Suprapubic skin (tissue), 4 donors: ENCODE measurements at regions not wholly inside any gene's neighbourhood (a gene's known extent, or its start where the extent isn't known, plus 50 kb on each side); places are given as distances from the start of the nearest gene placed in this dataset.

Experiments used
- DNase-seq, 2 donors: peaks; one replicate each; pipeline ENCODE4 v3.0.0-alpha.2; 2019; ENCODE audit warnings: low spot score in 2 of 2
- H3K27ac ChIP-seq: fragments of 200-600 bp; sonication (generic); one replicate; pipeline ENCODE4 v1.5.1; 2019
- H3K27me3 ChIP-seq: fragments of 200-600 bp; sonication (generic); one replicate; pipeline ENCODE4 v1.5.1; 2019
- H3K36me3 ChIP-seq: fragments of 200-600 bp; sonication (generic); one replicate; pipeline ENCODE4 v1.5.1; 2019
- H3K4me1 ChIP-seq: fragments of 200-600 bp; sonication (generic); one replicate; pipeline ENCODE4 v1.5.1; 2019
- H3K4me3 ChIP-seq: fragments of 200-600 bp; sonication (generic); one replicate; pipeline ENCODE4 v1.5.1; 2019; ENCODE audit warnings: mild to moderate bottlenecking
- H3K9me3 ChIP-seq: fragments of 200-600 bp; sonication (generic); one replicate; pipeline ENCODE4 v1.5.1; 2019
- CTCF ChIP-seq, 2 donors: fragments of 200-600 bp in 1 of 2; fragments of 450-650 bp in 1 of 2; sonication (generic) in 1 of 2; IDR thresholded peaks; one replicate each; pipeline ENCODE4 v1.5.1; 2016 to 2019; ENCODE audit warnings: antibody characterized with exemption in 2 of 2, mild to moderate bottlenecking in 1 of 2, moderate library complexity in 1 of 2
- EP300 ChIP-seq: sonication (generic); formaldehyde crosslinking; IDR thresholded peaks from one replicate; pipeline ENCODE4 v1.6.1; 2017; ENCODE audit warnings: antibody characterized with exemption
- POLR2A ChIP-seq, 2 donors: fragments of 450-650 bp; IDR thresholded peaks; one replicate each; pipeline ENCODE4 v1.6.1; 2017; ENCODE audit warnings: antibody characterized with exemption in 2 of 2, mild to moderate bottlenecking in 2 of 2, moderate library complexity in 2 of 2
- POLR2AphosphoS5 ChIP-seq, 3 donors: sonication (generic); formaldehyde crosslinking; IDR thresholded peaks; one replicate each; pipeline ENCODE4 v1.6.1; 2017; ENCODE audit warnings: antibody characterized with exemption in 3 of 3
- WGBS: methylation state at CpG from one replicate; pipeline ENCODE4 v1.1.5; 2018; 5-methylcytosine and 5-hydroxymethylcytosine counted together

GRCh38 chr11:91866642-91867041, 358.0 kb upstream of the FAT3 start:
- Histone ChIP-seq H3K4me1 (no peaks in the 10 kb centered on the region), H3K36me3 (no peaks in the 10 kb centered on the region), H3K9me3 (no peaks in the 10 kb centered on the region), H3K4me3 (no peak overlapping the region), H3K27ac (no peak overlapping the region), H3K27me3 (no peaks in the 10 kb centered on the region)
- TF ChIP-seq EP300, result no peak
- TF ChIP-seq POLR2AphosphoS5 (IDR thresholded peaks at IDR 0.05), result no peak
- TF ChIP-seq POLR2A (IDR thresholded peaks at IDR 0.05), result no peak
- TF ChIP-seq CTCF (IDR thresholded peaks at IDR 0.05), result no peak
- DNase-seq, result no peak
- WGBS, result 84% methylated on average over 3 of the region's 3 CpGs

- Histone ChIP-seq H3K4me1 (no peaks in the 10 kb centered on the region), H3K36me3 (no peaks in the 10 kb centered on the region), H3K4me3 (no peak overlapping the region), H3K27ac (no peak overlapping the region), H3K27me3 (no peaks in the 10 kb centered on the region), H3K9me3 (no peaks in the 10 kb centered on the region)
- 21% methylated on average over 3 of the region's 3 CpGs for WGBS
- TF ChIP-seq POLR2AphosphoS5 (IDR thresholded peaks at IDR 0.05) (no peak), CTCF (IDR thresholded peaks at IDR 0.05) (no peak), POLR2A (IDR thresholded peaks at IDR 0.05) (no peak), EP300 (no peak)
- no peak for DNase-seq
These were observed 364.0 kb upstream of the FAT3 start for GRCh38 chr11:91860661-91861060.

- no peak for DNase-seq
- Histone ChIP-seq H3K4me1 (no peaks in the 10 kb centered on the region), H3K27me3 (no peaks in the 10 kb centered on the region), H3K4me3 (no peak overlapping the region), H3K9me3 (no peaks in the 10 kb centered on the region), H3K27ac (no peak overlapping the region), H3K36me3 (no peaks in the 10 kb centered on the region)
- 40% methylated on average over 1 of the region's 1 CpG for WGBS
- no peak for TF ChIP-seq CTCF (IDR thresholded peaks at IDR 0.05)
These were observed 365.0 kb upstream of the FAT3 start for GRCh38 chr11:91859666-91860065.

- H3K27ac ChIP-seq, result no peak overlapping the region
- no peaks in the 10 kb centered on the region for H3K27me3 ChIP-seq
- no peak for TF ChIP-seq POLR2A (IDR thresholded peaks at IDR 0.05)
- no peak for TF ChIP-seq POLR2AphosphoS5 (IDR thresholded peaks at IDR 0.05)
- no peak for TF ChIP-seq EP300
- no peak for TF ChIP-seq CTCF (IDR thresholded peaks at IDR 0.05)
- DNase-seq, result no peak
- H3K4me3 ChIP-seq, result no peak overlapping the region
- no peaks in the 10 kb centered on the region for H3K9me3 ChIP-seq
- no peaks in the 10 kb centered on the region for H3K36me3 ChIP-seq
- 31% methylated on average over 1 of the region's 1 CpG for WGBS
- no peaks in the 10 kb centered on the region for H3K4me1 ChIP-seq
These were observed 367.4 kb upstream of the FAT3 start for GRCh38 chr11:91857179-91857578.

GRCh38 chr11:91854780-91855179, 369.8 kb upstream of the FAT3 start:
- WGBS, result 71% methylated on average over 1 of the region's 1 CpG
- no peaks in the 10 kb centered on the region for H3K27me3 ChIP-seq
- TF ChIP-seq POLR2AphosphoS5 (IDR thresholded peaks at IDR 0.05) (no peak), CTCF (IDR thresholded peaks at IDR 0.05) (no peak), POLR2A (IDR thresholded peaks at IDR 0.05) (no peak), EP300 (no peak)
- DNase-seq, result no peak
- no peaks in the 10 kb centered on the region for H3K4me1 ChIP-seq
- H3K36me3 ChIP-seq, result no peaks in the 10 kb centered on the region
- no peak overlapping the region for H3K4me3 ChIP-seq
- H3K27ac ChIP-seq, result no peak overlapping the region
- no peaks in the 10 kb centered on the region for H3K9me3 ChIP-seq
